SK-N-SH (cell line): ENCODE measurements at regions not wholly inside any gene's neighbourhood (a gene's known extent, or its start where the extent isn't known, plus 50 kb on each side); places are given as distances from the start of the nearest gene placed in this dataset.

Source experiments
- CTCF ChIA-PET: fragments of 300-600, 350-600 bp; formaldehyde crosslinking; extraction: SDS; loops from one replicate; lab custom pipeline; 2021; lab: Yijun Ruan, JAX
- POLR2A ChIA-PET: fragments of 350-600 bp; sonication (Branson Sonifier 250); formaldehyde crosslinking; extraction: SDS; loops from one replicate; lab custom pipeline; 2020; ENCODE audit warnings: antibody characterized with exemption, inconsistent platforms; lab: Yijun Ruan, JAX
- DNase-seq: peaks from one replicate; pipeline ENCODE4 v3.0.0; 2012
- H2AFZ ChIP-seq: fragments of 200-600 bp; sonication (generic); 2 replicates; pipeline ENCODE4 v1.8.1; 2016; ENCODE audit warnings: antibody characterized with exemption, mild to moderate bottlenecking, low read depth
- H3F3A ChIP-seq: fragments of 200-600 bp; sonication (generic); replicated peaks from 2 replicates; pipeline ENCODE3; 2016; ENCODE audit warnings: antibody characterized with exemption, mild to moderate bottlenecking; ENCODE audit not compliant: insufficient read depth
- H3K27ac ChIP-seq, 2 experiments: fragments of 200-500 bp in 1 of 2; fragments of 200-600 bp in 1 of 2; sonication (Bioruptor generic) in 1 of 2; sonication (generic), shearing (Covaris generic) in 1 of 2; 2 replicates each; pipeline versions ENCODE4 v1.5.1 to v1.6.1; 2014 to 2016; ENCODE audit warnings: low read depth in 2 of 2, inconsistent platforms in 1 of 2, low read length in 1 of 2, mild to moderate bottlenecking in 1 of 2, mixed read lengths in 1 of 2
- H3K27me3 ChIP-seq: fragments of 200-600 bp; sonication (generic), shearing (Covaris generic); 2 replicates; pipeline ENCODE4 v1.6.1; 2016; ENCODE audit warnings: mixed run types; ENCODE audit not compliant: insufficient read depth
- H3K36me3 ChIP-seq, 2 experiments: fragments of 200-500 bp in 1 of 2; fragments of 200-600 bp in 1 of 2; sonication (Bioruptor generic) in 1 of 2; sonication (generic) in 1 of 2; replicated peaks in 1 of 2; 2 replicates each; pipeline versions ENCODE3 to v1.5.1; 2014 to 2016; ENCODE audit warnings: low read length in 1 of 2, mild to moderate bottlenecking in 1 of 2; ENCODE audit not compliant: insufficient read depth in 2 of 2, control insufficient read depth in 1 of 2
- H3K4me1 ChIP-seq, 2 experiments: fragments of 200-500 bp in 1 of 2; fragments of 200-600 bp in 1 of 2; sonication (Bioruptor generic) in 1 of 2; sonication (generic), shearing (Covaris generic) in 1 of 2; 2 replicates each; pipeline versions ENCODE4 v1.5.1 to v1.6.1; 2014 to 2016; ENCODE audit warnings: low read depth in 1 of 2, low read length in 1 of 2, mixed run types in 1 of 2; ENCODE audit not compliant: insufficient read depth in 2 of 2, control insufficient read depth in 1 of 2
- H3K4me2 ChIP-seq: fragments of 200-600 bp; sonication (generic), shearing (Covaris generic); 2 replicates; pipeline ENCODE4 v1.6.1; 2017; ENCODE audit warnings: mixed run types
- H3K4me3 ChIP-seq, 2 experiments: fragments of 200-500 bp in 1 of 2; fragments of 200-600 bp in 1 of 2; sonication (Bioruptor generic) in 1 of 2; sonication (generic), shearing (Covaris generic) in 1 of 2; 2 replicates each; pipeline versions ENCODE4 v1.5.1 to v1.8.1; 2014 to 2016; ENCODE audit warnings: low read depth in 2 of 2, inconsistent platforms in 1 of 2, low read length in 1 of 2, mild to moderate bottlenecking in 1 of 2, mixed read lengths in 1 of 2, moderate library complexity in 1 of 2
- H3K79me2 ChIP-seq: fragments of 200-600 bp; sonication (generic); 2 replicates; pipeline ENCODE4 v1.8.1; 2017; ENCODE audit warnings: mild to moderate bottlenecking; ENCODE audit not compliant: insufficient read depth
- H3K9ac ChIP-seq: fragments of 200-600 bp; sonication (generic); 2 replicates; pipeline ENCODE4 v1.6.1; 2017; ENCODE audit warnings: mixed run types
- H3K9me2 ChIP-seq: fragments of 200-600 bp; sonication (generic); 2 replicates; pipeline ENCODE4 v1.6.1; 2017; ENCODE audit warnings: mixed run types
- H3K9me3 ChIP-seq: fragments of 200-600 bp; sonication (generic); 2 replicates; pipeline ENCODE4 v1.6.1; 2017; ENCODE audit warnings: mixed run types, mild to moderate bottlenecking, moderate library complexity
- H4K20me1 ChIP-seq: fragments of 200-600 bp; sonication (generic); 2 replicates; pipeline ENCODE4 v1.6.1; 2017; ENCODE audit warnings: mild to moderate bottlenecking, mixed run types; ENCODE audit not compliant: insufficient read depth
- CTCF ChIP-seq: fragments of 200-600 bp; sonication (generic); IDR thresholded peaks from 2 replicates; pipeline ENCODE4 v1.6.1; 2017; ENCODE audit warnings: antibody characterized with exemption, mild to moderate bottlenecking, moderate library complexity
- ELF1 ChIP-seq: IDR thresholded peaks from 2 replicates; pipeline ENCODE4 v1.4.0; 2012
- EP300 ChIP-seq, 2 experiments: IDR thresholded peaks; 2 replicates each; pipeline versions ENCODE4 v1.4.0 to v1.6.1; 2012; ENCODE audit warnings: borderline replicate concordance in 1 of 2, low read depth in 1 of 2, low read length in 1 of 2
- EZH2phosphoT487 ChIP-seq: fragments of 200-600 bp; sonication (generic); IDR thresholded peaks from 2 replicates; pipeline ENCODE4 v1.6.1; 2017; ENCODE audit warnings: low read depth, mixed run types, mild to moderate bottlenecking, antibody characterized with exemption, moderate library complexity, borderline replicate concordance
- FOXJ3 ChIP-seq: sonication (generic); formaldehyde crosslinking; IDR thresholded peaks from 2 replicates; pipeline ENCODE4 v1.5.1; 2020; ENCODE audit warnings: mild to moderate bottlenecking, missing genetic modification reagents
- FOXM1 ChIP-seq: IDR thresholded peaks from 2 replicates; pipeline ENCODE4 v1.4.0; 2012; ENCODE audit warnings: low read depth, mild to moderate bottlenecking
- GABPA ChIP-seq: IDR thresholded peaks from 2 replicates; pipeline ENCODE4 v1.4.0; 2012; ENCODE audit warnings: low read depth, mild to moderate bottlenecking
- GATA2 ChIP-seq: sonication (generic); formaldehyde crosslinking; IDR thresholded peaks from 2 replicates; pipeline ENCODE4 v1.5.0; 2020; ENCODE audit warnings: mild to moderate bottlenecking, missing genetic modification reagents
- JUND ChIP-seq: IDR thresholded peaks from 2 replicates; pipeline ENCODE4 v1.4.0; 2012
- MAX ChIP-seq: IDR thresholded peaks from 2 replicates; pipeline ENCODE4 v1.4.0; 2012; ENCODE audit warnings: low read depth
- MEF2A ChIP-seq: IDR thresholded peaks from 2 replicates; pipeline ENCODE4 v1.4.0; 2012; ENCODE audit warnings: low read depth, borderline replicate concordance
- NRF1 ChIP-seq: IDR thresholded peaks from 2 replicates; pipeline ENCODE4 v1.6.1; 2012; ENCODE audit warnings: low read depth, mild to moderate bottlenecking, low read length
- POLR2AphosphoS5 ChIP-seq: IDR thresholded peaks from 2 replicates; pipeline ENCODE4 v1.6.1; 2012; ENCODE audit warnings: low read depth, low read length
- RCOR1 ChIP-seq: fragments of 150-350 bp; IDR thresholded peaks from 2 replicates; pipeline ENCODE4 v1.6.1; 2017; ENCODE audit warnings: antibody characterized with exemption, low read length
- REST ChIP-seq: IDR thresholded peaks from 2 replicates; pipeline ENCODE4 v1.6.1; 2012; ENCODE audit warnings: mild to moderate bottlenecking, low read depth, low read length, moderate library complexity
- RFX5 ChIP-seq: IDR thresholded peaks from 2 replicates; pipeline ENCODE4 v1.6.1; 2012; ENCODE audit warnings: mild to moderate bottlenecking, improper control_type of control experiment, low read length
- SIN3A ChIP-seq: IDR thresholded peaks from 2 replicates; pipeline ENCODE4 v1.6.1; 2012; ENCODE audit warnings: low read depth, mild to moderate bottlenecking, low read length, moderate library complexity, borderline replicate concordance
- SMC3 ChIP-seq: IDR thresholded peaks from 2 replicates; pipeline ENCODE4 v1.6.1; 2012; ENCODE audit warnings: low read depth, low read length, improper control_type of control experiment
- TAF1 ChIP-seq: IDR thresholded peaks from 2 replicates; pipeline ENCODE4 v1.6.1; 2012; ENCODE audit warnings: low read depth, mild to moderate bottlenecking, low read length, moderate library complexity, borderline replicate concordance
- TCF12 ChIP-seq: IDR thresholded peaks from 2 replicates; pipeline ENCODE4 v1.4.0; 2012
- TEAD4 ChIP-seq: IDR thresholded peaks from 2 replicates; pipeline ENCODE4 v1.4.0; 2012; ENCODE audit warnings: mild to moderate bottlenecking, borderline replicate concordance; ENCODE audit not compliant: insufficient read depth
- USF1 ChIP-seq: IDR thresholded peaks from 2 replicates; pipeline ENCODE4 v1.4.0; 2012; ENCODE audit warnings: low read depth, borderline replicate concordance
- USF2 ChIP-seq: fragments of 150-350 bp; IDR thresholded peaks from 2 replicates; pipeline ENCODE4 v1.6.1; 2017; ENCODE audit warnings: antibody characterized with exemption, low read length, low read depth, borderline replicate concordance
- YY1 ChIP-seq: IDR thresholded peaks from 2 replicates; pipeline ENCODE4 v1.4.0; 2012; ENCODE audit warnings: low read depth, mild to moderate bottlenecking
- ZBTB33 ChIP-seq: IDR thresholded peaks from 2 replicates; pipeline ENCODE4 v1.4.0; 2012; ENCODE audit warnings: low read depth, borderline replicate concordance
- WGBS: methylation state at CpG from one replicate; pipeline ENCODE4 v1.1.6; 2017; ENCODE audit warnings: low lambda C conversion rate; 5-methylcytosine and 5-hydroxymethylcytosine counted together

GRCh38 chr2:187982668-187983067, 309.0 kb upstream of the GULP1 start:
- 11% methylated on average over 1 of the region's 1 CpG for WGBS
- peak; percentile 38; the same call in 1 of the 2 replicates for TF ChIP-seq POLR2AphosphoS5
- TF ChIP-seq SIN3A: no peak
- no peak for TF ChIP-seq GATA2 (CRISPR knock-in tag)
- TF ChIP-seq REST: no peak
- TF ChIP-seq YY1: no peak
- TF ChIP-seq USF2: no peak
- peak; percentile 54; the same call in 1 of the 2 replicates for TF ChIP-seq TEAD4
- no peak for TF ChIP-seq NRF1
- no peak for TF ChIP-seq ZBTB33
- no peak for TF ChIP-seq TAF1
- TF ChIP-seq USF1: no peak
- TF ChIP-seq ELF1: no peak
- TF ChIP-seq JUND: peak; percentile 39
- peak; percentile 98 for TF ChIP-seq MEF2A
- TF ChIP-seq GABPA: no peak
- TF ChIP-seq MAX: no peak
- TF ChIP-seq SMC3: no peak
- TF ChIP-seq TCF12: peak; percentile 80
- TF ChIP-seq FOXJ3: no peak
- no peak for TF ChIP-seq EZH2phosphoT487
- TF ChIP-seq RFX5: no peak
- TF ChIP-seq FOXM1: no peak
- no peak for TF ChIP-seq CTCF
- TF ChIP-seq EP300 (IDR thresholded peaks at IDR 0.05; ENCODE audit: borderline replicate concordance in 1 of 2, low read depth in 1 of 2, low read length in 1 of 2): peak in 1 of 2 experiments; percentile 74; a peak in 1 of 4 replicates
- no peak for TF ChIP-seq RCOR1

More at GRCh38 chr2:187982668-187983067, 309.0 kb upstream of the GULP1 start:
- no peak overlapping the region for H3K4me2 ChIP-seq
- H3F3A ChIP-seq: no peaks in the 10 kb centered on the region
- H3K9me3 ChIP-seq: no peaks in the 10 kb centered on the region; the same call in 1 of the 2 replicates
- H3K79me2 ChIP-seq: no peaks in the 10 kb centered on the region
- H3K4me1 ChIP-seq: peaks cover 6 to 15% of the 10 kb centered on the region in 2 experiments
- no peaks in the 10 kb centered on the region for H3K36me3 ChIP-seq
- H3K9me2 ChIP-seq: no peaks in the 10 kb centered on the region; the same call in 1 of the 2 replicates
- ChIA-PET CTCF (no interaction called here), POLR2A (no interaction called here)
- H3K4me3 ChIP-seq: no peak overlapping the region
- no peak overlapping the region for H2AFZ ChIP-seq
- DNase-seq: no peak
- H4K20me1 ChIP-seq: no peaks in the 10 kb centered on the region
- H3K9ac ChIP-seq: no peak overlapping the region
- no peaks in the 10 kb centered on the region for H3K27me3 ChIP-seq
- H3K27ac ChIP-seq: peak overlapping the region in 1 of 2 experiments; percentile 37; a peak in 3 of 4 replicates
